GM19238 (cell line): ENCODE measurements at regions not wholly inside any gene's neighbourhood (a gene's known extent, or its start where the extent isn't known, plus 50 kb on each side); places are given as distances from the start of the nearest gene placed in this dataset.

Source experiments
- DNase-seq: peaks from one replicate; pipeline ENCODE4 v3.0.0; 2011; ENCODE audit warnings: low spot score; ENCODE audit not compliant: insufficient read length

- no peak for DNase-seq
Observed at GRCh38 chr1:22349362-22350043, 102.1 kb upstream of the ZBTB40 start.

GRCh38 chr1:22350171-22350923 lies 101.3 kb upstream of the ZBTB40 start:
- DNase-seq, result no peak

GRCh38 chr1:22350924-22351767 lies 100.5 kb upstream of the ZBTB40 start:
- DNase-seq, result no peak

DNA sequence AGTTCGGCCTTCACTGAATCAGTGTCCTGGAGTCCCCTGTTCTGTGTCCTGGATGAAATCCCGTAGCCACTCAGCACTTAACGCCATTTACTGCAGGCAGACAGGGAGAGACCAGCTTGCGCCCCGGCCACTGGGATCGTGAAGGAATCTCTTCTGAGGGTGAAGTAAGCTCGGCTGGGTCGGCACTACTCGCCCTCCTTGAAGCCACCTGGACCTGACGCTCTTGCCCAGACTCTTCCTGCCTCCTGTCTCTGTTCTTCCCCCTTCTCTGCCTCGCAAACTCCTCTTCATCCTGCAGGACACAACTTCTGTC lies 99.9 kb upstream of the ZBTB40 start:
- DNase-seq, result no peak

DNA sequence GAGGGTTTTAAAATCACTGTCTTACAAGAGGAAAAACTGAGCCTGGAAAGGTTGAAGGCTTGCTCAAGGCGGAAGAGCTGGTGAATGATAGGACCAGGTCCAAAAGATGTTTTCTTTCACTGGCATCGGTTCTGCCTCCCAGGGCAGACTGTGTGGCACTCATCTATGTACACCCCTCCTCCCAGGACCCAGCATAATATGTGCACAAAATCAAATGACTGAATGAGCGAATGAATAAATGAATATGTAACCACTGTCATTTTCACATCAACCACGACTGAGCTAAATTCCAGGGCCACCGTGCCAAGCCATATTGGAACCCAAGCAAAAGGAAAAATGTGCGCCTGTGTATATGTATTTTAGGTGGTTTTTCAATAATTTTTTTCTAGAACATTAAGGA lies 99.3 kb upstream of the ZBTB40 start:
- no peak for DNase-seq

DNA sequence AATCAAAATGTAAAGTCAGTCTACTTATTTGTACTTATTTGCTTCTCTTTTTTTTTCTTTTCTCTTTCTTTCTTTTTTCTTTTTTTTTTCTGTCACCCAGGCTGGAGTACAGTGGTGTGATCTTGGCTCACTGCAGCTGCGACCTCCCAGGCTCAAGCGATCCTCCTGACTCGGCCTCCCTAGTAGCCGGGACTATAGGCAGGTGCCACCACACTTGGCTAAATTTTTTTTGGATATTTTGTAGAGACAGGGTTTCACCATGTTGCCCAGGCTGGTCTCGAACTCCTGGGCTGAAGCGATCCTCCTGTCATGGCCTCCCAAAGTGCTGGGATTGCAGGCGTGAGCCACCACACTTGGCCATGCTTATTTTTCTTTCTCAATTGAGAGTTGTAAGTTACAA lies 98.8 kb upstream of the ZBTB40 start:
- no peak for DNase-seq

DNA sequence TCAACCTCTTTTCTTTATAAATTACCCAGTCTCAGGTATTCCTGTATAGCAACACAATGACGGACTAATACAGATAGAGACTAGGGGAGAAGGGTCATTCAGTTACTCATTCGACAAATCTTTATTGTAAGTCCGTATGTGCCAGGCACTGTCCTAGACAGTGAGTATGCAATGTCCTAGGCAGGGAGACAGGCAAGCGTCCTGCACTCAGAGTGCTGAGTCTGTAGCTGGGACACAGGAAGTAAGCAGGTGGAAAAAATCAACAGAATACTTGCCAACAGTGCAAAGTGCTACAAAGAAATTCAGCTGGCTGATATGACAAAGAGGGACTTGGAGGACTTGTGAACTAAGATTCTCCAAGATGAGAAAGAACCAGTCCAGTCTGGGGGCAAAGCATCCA lies 92.2 kb upstream of the ZBTB40 start:
- DNase-seq, result no peak

- no peak for DNase-seq
Observed at GRCh38 chr1:22362626-22363402, 88.8 kb upstream of the ZBTB40 start.

GRCh38 chr1:22363403-22364325 lies 88.0 kb upstream of the ZBTB40 start:
- DNase-seq, result no peak

- no peak for DNase-seq
Observed at GRCh38 chr1:22364326-22364650, 87.4 kb upstream of the ZBTB40 start.

- DNase-seq, result no peak
Observed at GRCh38 chr1:22364764-22365163, 86.9 kb upstream of the ZBTB40 start.

- no peak for DNase-seq
Observed at GRCh38 chr1:22365331-22366295, 86.0 kb upstream of the ZBTB40 start.

- no peak for DNase-seq
Observed at GRCh38 chr1:22366346-22366745, 85.3 kb upstream of the ZBTB40 start.

- no peak for DNase-seq
Observed at GRCh38 chr1:22368125-22368524, 83.5 kb upstream of the ZBTB40 start.

DNA sequence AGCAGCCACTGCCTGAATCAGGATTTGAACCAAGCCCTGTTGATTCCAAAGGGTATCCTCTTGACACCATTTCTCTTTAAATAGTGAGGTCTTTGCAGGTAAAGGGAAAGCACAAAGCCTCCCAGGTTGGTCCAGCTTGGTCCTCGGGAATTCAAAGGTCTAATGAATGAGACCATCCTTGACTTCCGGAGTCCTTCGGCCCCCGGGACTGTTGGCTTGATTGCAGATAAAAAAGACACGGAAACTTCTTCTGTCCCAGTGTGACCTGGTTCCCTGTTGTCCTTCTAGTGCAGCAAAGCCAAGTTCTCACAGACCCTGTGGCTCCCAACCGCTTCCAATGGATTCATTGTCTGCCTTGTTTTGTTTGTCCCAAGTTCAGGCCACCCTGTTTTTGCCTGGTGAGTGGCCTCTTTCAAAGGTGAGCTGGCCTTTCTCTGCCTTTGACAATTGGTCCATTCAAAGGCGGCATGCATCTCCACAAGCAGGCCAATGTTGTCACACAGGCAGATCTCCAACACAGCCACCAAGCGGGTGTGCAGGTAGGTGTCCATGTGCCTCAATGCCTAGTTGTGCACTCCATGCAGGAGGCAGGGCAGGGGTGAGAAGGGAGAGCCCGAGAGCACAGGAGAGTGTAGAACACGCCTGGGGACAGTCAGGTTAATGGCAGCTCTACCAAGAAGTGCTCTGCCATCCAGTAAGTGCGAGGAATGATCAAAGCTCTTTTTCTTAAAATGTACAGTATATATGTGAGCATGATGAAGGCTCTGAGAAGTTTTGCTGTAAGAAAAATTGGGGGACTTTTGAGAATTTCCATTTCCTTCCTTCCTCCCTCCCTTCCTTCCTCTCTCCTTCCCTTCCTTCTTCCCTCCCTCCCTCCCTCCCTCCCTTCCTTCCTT lies 82.1 kb upstream of the ZBTB40 start:
- no peak for DNase-seq

GRCh38 chr1:22370190-22370498 lies 81.5 kb upstream of the ZBTB40 start:
- no peak for DNase-seq

GRCh38 chr1:22371408-22371807 lies 80.2 kb upstream of the ZBTB40 start:
- no peak for DNase-seq

GRCh38 chr1:22373252-22373651 lies 78.4 kb upstream of the ZBTB40 start:
- no peak for DNase-seq

- no peak for DNase-seq
Observed at GRCh38 chr1:22374001-22374400, 77.7 kb upstream of the ZBTB40 start.
